ENCODE measurements at regions not wholly inside any gene's neighbourhood (a gene's known extent, or its start where the extent isn't known, plus 50 kb on each side); places are given as distances from the start of the nearest gene placed in this dataset.

GRCh38 chr5:40317023-40317422, 362.7 kb upstream of the PTGER4 start:
- Histone ChIP-seq H3K9me3 (ENCODE audit: insufficient read depth, low read depth, low read length) (no peaks in the 10 kb centered on the region), H3K4me2 (ENCODE audit: low read depth, low read length, poor library complexity, severe bottlenecking) (no peak overlapping the region), H3K9ac (ENCODE audit: low read depth, low read length, poor library complexity, severe bottlenecking) (no peak overlapping the region), H3K4me1 (ENCODE audit: insufficient read depth, low read length, poor library complexity, severe bottlenecking) (no peaks in the 10 kb centered on the region), H3K79me2 (ENCODE audit: insufficient read depth, low read length) (no peaks in the 10 kb centered on the region), H3K9me2 (replicated peaks; ENCODE audit: low read depth, low read length) (no peaks in the 10 kb centered on the region), H3K4me3 (ENCODE audit: low read length, poor library complexity, severe bottlenecking) (no peak overlapping the region), H4K20me1 (ENCODE audit: insufficient read depth, low read length, poor library complexity, severe bottlenecking) (no peaks in the 10 kb centered on the region), H3K36me3 (ENCODE audit: insufficient read depth, low read length) (no peaks in the 10 kb centered on the region), H3K27me3 (ENCODE audit: insufficient read depth, low read length, poor library complexity, severe bottlenecking) (no peaks in the 10 kb centered on the region), H3F3A (ENCODE audit: low read depth) (no peaks in the 10 kb centered on the region), H2AFZ (ENCODE audit: low read length) (no peak overlapping the region)
- TF ChIP-seq, protein P1, sequence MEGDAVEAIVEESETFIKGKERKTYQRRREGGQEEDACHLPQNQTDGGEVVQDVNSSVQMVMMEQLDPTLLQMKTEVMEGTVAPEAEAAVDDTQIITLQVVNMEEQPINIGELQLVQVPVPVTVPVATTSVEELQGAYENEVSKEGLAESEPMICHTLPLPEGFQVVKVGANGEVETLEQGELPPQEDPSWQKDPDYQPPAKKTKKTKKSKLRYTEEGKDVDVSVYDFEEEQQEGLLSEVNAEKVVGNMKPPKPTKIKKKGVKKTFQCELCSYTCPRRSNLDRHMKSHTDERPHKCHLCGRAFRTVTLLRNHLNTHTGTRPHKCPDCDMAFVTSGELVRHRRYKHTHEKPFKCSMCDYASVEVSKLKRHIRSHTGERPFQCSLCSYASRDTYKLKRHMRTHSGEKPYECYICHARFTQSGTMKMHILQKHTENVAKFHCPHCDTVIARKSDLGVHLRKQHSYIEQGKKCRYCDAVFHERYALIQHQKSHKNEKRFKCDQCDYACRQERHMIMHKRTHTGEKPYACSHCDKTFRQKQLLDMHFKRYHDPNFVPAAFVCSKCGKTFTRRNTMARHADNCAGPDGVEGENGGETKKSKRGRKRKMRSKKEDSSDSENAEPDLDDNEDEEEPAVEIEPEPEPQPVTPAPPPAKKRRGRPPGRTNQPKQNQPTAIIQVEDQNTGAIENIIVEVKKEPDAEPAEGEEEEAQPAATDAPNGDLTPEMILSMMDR (conservative IDR thresholded peaks at IDR 0.05; ENCODE audit: low read length) = no peak
- TF ChIP-seq EZH2phosphoT487 (IDR thresholded peaks at IDR 0.05; ENCODE audit: borderline replicate concordance) = no peak

GRCh38 chr5:40315126-40315525, 364.6 kb upstream of the PTGER4 start:
- no peaks in the 10 kb centered on the region for H3K27me3 ChIP-seq (ENCODE audit: insufficient read depth, low read length, poor library complexity, severe bottlenecking)
- no peaks in the 10 kb centered on the region for H3K9me3 ChIP-seq (ENCODE audit: insufficient read depth, low read depth, low read length)
- H4K20me1 ChIP-seq (ENCODE audit: insufficient read depth, low read length, poor library complexity, severe bottlenecking) = no peaks in the 10 kb centered on the region
- H3K4me1 ChIP-seq (ENCODE audit: insufficient read depth, low read length, poor library complexity, severe bottlenecking) = no peaks in the 10 kb centered on the region
- H3K9me2 ChIP-seq (replicated peaks; ENCODE audit: low read depth, low read length) = no peaks in the 10 kb centered on the region
- H3K4me2 ChIP-seq (ENCODE audit: low read depth, low read length, poor library complexity, severe bottlenecking) = no peak overlapping the region
- no peaks in the 10 kb centered on the region for H3F3A ChIP-seq (ENCODE audit: low read depth)
- H3K4me3 ChIP-seq (ENCODE audit: low read length, poor library complexity, severe bottlenecking) = no peak overlapping the region
- H3K36me3 ChIP-seq (ENCODE audit: insufficient read depth, low read length) = no peaks in the 10 kb centered on the region
- no peak overlapping the region for H2AFZ ChIP-seq (ENCODE audit: low read length)
- TF ChIP-seq, protein P1 (conservative IDR thresholded peaks at IDR 0.05; ENCODE audit: low read length) = no peak
- H3K9ac ChIP-seq (ENCODE audit: low read depth, low read length, poor library complexity, severe bottlenecking) = no peak overlapping the region
- H3K79me2 ChIP-seq (ENCODE audit: insufficient read depth, low read length) = no peaks in the 10 kb centered on the region

GRCh38 chr5:40314275-40314674, 365.4 kb upstream of the PTGER4 start:
- Histone ChIP-seq H3K9me2 (replicated peaks; ENCODE audit: low read depth, low read length) (no peaks in the 10 kb centered on the region), H3K4me2 (ENCODE audit: low read depth, low read length, poor library complexity, severe bottlenecking) (no peak overlapping the region), H3K79me2 (ENCODE audit: insufficient read depth, low read length) (no peaks in the 10 kb centered on the region), H3K27me3 (ENCODE audit: insufficient read depth, low read length, poor library complexity, severe bottlenecking) (no peaks in the 10 kb centered on the region), H3K4me1 (ENCODE audit: insufficient read depth, low read length, poor library complexity, severe bottlenecking) (no peaks in the 10 kb centered on the region), H3K4me3 (ENCODE audit: low read length, poor library complexity, severe bottlenecking) (no peak overlapping the region), H4K20me1 (ENCODE audit: insufficient read depth, low read length, poor library complexity, severe bottlenecking) (no peaks in the 10 kb centered on the region), H3F3A (ENCODE audit: low read depth) (no peaks in the 10 kb centered on the region), H3K36me3 (ENCODE audit: insufficient read depth, low read length) (no peaks in the 10 kb centered on the region), H2AFZ (ENCODE audit: low read length) (no peak overlapping the region), H3K9ac (ENCODE audit: low read depth, low read length, poor library complexity, severe bottlenecking) (no peak overlapping the region), H3K9me3 (ENCODE audit: insufficient read depth, low read depth, low read length) (no peaks in the 10 kb centered on the region)
- no peak for TF ChIP-seq EZH2phosphoT487 (IDR thresholded peaks at IDR 0.05; ENCODE audit: borderline replicate concordance)
- TF ChIP-seq, protein P1 (conservative IDR thresholded peaks at IDR 0.05; ENCODE audit: low read length) = no peak

Measured in Loucy (cell line).